ENCODE measurements at regions not wholly inside any gene's neighbourhood (a gene's known extent, or its start where the extent isn't known, plus 50 kb on each side); places are given as distances from the start of the nearest gene placed in this dataset.

- no peak for TF ChIP-seq POLR2AphosphoS5 (IDR thresholded peaks at IDR 0.05)
- TF ChIP-seq, protein P1, sequence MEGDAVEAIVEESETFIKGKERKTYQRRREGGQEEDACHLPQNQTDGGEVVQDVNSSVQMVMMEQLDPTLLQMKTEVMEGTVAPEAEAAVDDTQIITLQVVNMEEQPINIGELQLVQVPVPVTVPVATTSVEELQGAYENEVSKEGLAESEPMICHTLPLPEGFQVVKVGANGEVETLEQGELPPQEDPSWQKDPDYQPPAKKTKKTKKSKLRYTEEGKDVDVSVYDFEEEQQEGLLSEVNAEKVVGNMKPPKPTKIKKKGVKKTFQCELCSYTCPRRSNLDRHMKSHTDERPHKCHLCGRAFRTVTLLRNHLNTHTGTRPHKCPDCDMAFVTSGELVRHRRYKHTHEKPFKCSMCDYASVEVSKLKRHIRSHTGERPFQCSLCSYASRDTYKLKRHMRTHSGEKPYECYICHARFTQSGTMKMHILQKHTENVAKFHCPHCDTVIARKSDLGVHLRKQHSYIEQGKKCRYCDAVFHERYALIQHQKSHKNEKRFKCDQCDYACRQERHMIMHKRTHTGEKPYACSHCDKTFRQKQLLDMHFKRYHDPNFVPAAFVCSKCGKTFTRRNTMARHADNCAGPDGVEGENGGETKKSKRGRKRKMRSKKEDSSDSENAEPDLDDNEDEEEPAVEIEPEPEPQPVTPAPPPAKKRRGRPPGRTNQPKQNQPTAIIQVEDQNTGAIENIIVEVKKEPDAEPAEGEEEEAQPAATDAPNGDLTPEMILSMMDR (IDR thresholded peaks at IDR 0.05), result no peak
- TF ChIP-seq EP300 (IDR thresholded peaks at IDR 0.05), result no peak
- TF ChIP-seq POLR2A (IDR thresholded peaks at IDR 0.05), result no peak
- H3K4me1 ChIP-seq, result no peaks in the 10 kb centered on the region
- ATAC-seq (ENCODE audit: low FRiP score in 2 of 2), result no peak
- H3K4me3 ChIP-seq, result no peak overlapping the region
- no peaks in the 10 kb centered on the region for H3K9me3 ChIP-seq
- no peak overlapping the region for H3K27ac ChIP-seq
- no peak for DNase-seq
- H3K27me3 ChIP-seq, result no peaks in the 10 kb centered on the region
- H3K36me3 ChIP-seq, result no peaks in the 10 kb centered on the region
- WGBS, 2 donors, result 75 to 77% methylated on average over 4 of the region's 4 CpGs
Measured at GRCh38 chr18:10162340-10162739, 248.5 kb downstream of the VAPA start.

GRCh38 chr18:10164271-10165071 is 250.7 kb downstream of the VAPA start:
- no peaks in the 10 kb centered on the region for H3K9me3 ChIP-seq
- DNase-seq (no peak), ATAC-seq (ENCODE audit: low FRiP score in 2 of 2) (no peak)
- H3K4me1 ChIP-seq, result no peaks in the 10 kb centered on the region
- no peak overlapping the region for H3K4me3 ChIP-seq
- WGBS, 2 donors, result 92 to 95% methylated on average over 16 to 17 of the region's 17 CpGs
- no peak for TF ChIP-seq POLR2A (IDR thresholded peaks at IDR 0.05)
- TF ChIP-seq POLR2AphosphoS5 (IDR thresholded peaks at IDR 0.05), result no peak
- TF ChIP-seq EP300 (IDR thresholded peaks at IDR 0.05), result no peak
- TF ChIP-seq, protein P1 (IDR thresholded peaks at IDR 0.05), result no peak
- H3K27me3 ChIP-seq, result no peaks in the 10 kb centered on the region
- no peaks in the 10 kb centered on the region for H3K36me3 ChIP-seq
- H3K27ac ChIP-seq, result no peak overlapping the region

DNA sequence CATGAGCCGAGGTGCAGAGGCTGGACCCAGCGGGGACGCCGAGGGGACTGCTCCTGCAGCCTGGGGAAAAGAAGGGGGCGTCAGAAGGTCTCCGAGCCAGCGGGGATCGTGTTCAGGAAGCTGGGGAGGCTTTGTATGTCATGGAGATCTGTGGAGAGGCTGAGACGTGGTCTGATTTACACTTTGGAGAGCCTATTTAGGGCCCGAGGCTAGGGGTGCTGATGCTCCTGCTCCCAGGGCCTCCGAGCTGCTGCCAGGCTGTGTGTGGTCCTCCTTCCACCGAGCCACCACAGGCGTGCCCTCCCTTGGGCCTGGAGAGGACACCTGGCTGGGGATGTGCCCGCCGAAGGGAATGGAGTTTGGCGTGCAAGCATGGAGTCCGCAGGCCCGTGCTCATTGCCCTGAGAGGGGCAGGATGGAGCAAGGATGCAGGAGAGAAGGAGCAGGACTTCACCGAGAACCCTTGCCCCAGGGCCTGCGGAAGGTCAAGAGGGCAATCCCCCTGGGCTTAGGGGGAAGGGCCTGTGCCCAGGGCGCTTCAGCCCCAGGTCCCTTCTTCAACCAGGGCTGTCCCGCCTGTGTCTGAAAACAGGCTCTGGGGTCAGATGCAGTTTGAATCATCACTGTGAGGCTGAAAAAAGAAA is 252.5 kb downstream of the VAPA start:
- H3K36me3 ChIP-seq, result no peaks in the 10 kb centered on the region
- WGBS, 2 donors, result 95 to 96% methylated on average over 19 to 22 of the region's 22 CpGs
- H3K27me3 ChIP-seq, result no peaks in the 10 kb centered on the region
- no peak for DNase-seq
- no peak overlapping the region for H3K4me3 ChIP-seq
- H3K9me3 ChIP-seq, result no peaks in the 10 kb centered on the region
- H3K4me1 ChIP-seq, result no peaks in the 10 kb centered on the region
- TF ChIP-seq POLR2A (IDR thresholded peaks at IDR 0.05), result no peak
- ATAC-seq (ENCODE audit: low FRiP score in 2 of 2), result no peak
- H3K27ac ChIP-seq, result no peak overlapping the region

DNA sequence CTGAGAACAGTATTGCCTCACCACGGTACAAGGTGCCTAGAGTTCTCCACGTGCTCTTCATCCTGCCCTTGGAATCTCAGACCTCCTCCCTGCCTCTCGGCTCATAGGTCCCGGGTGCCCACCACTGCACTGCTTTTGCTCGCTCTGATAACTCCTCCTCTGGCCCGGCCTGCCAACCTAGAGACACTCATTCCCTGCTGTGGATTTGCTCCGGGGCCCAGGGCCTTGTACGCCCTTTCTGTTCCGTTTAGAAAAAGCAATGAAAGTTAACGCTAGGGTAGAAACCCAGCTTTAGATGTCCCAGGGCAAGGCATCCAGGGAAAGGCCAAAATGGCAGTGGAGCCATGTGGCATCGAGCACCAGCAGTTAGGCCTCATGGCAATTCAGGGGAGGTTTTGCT is 253.9 kb downstream of the VAPA start:
- Histone ChIP-seq H3K4me3 (no peak overlapping the region), H3K27ac (no peak overlapping the region), H3K9me3 (no peaks in the 10 kb centered on the region), H3K27me3 (no peaks in the 10 kb centered on the region), H3K36me3 (no peaks in the 10 kb centered on the region), H3K4me1 (no peaks in the 10 kb centered on the region)
- no peak for DNase-seq
- 94 to 96% methylated on average over 11 of the region's 11 CpGs for WGBS, 2 donors
- TF ChIP-seq POLR2AphosphoS5 (IDR thresholded peaks at IDR 0.05) (no peak), POLR2A (IDR thresholded peaks at IDR 0.05) (no peak), EP300 (IDR thresholded peaks at IDR 0.05) (no peak)
- TF ChIP-seq, protein P1 (IDR thresholded peaks at IDR 0.05), result no peak
- ATAC-seq (ENCODE audit: low FRiP score in 2 of 2), result no peak

DNA sequence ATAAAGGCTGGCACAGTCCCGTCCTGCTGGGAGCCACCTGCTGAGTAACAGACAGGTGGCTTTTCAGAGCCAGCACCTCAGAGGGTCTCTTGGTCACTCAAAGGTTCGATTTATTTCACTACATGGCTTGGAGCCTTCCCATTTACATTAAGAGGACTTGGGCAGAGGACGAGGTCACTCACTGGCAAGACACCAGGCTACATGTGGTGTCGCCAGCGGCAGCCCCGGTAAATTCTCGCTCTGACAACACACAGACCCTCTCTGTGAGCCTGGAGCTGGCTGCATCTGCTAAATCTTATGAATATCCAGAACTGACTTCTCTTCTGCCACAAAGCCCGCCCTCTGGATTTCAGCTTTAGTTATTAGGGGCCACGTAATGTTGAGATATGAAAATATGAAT is 254.7 kb downstream of the VAPA start:
- no peaks in the 10 kb centered on the region for H3K36me3 ChIP-seq
- DNase-seq (no peak), ATAC-seq (ENCODE audit: low FRiP score in 2 of 2) (no peak)
- no peaks in the 10 kb centered on the region for H3K9me3 ChIP-seq
- H3K4me3 ChIP-seq, result no peak overlapping the region
- H3K4me1 ChIP-seq, result no peaks in the 10 kb centered on the region
- H3K27me3 ChIP-seq, result no peaks in the 10 kb centered on the region
- no peak overlapping the region for H3K27ac ChIP-seq
- 90 to 93% methylated on average over 9 of the region's 9 CpGs for WGBS, 2 donors
- TF ChIP-seq POLR2A (IDR thresholded peaks at IDR 0.05), result no peak
- TF ChIP-seq, protein P1 (IDR thresholded peaks at IDR 0.05), result no peak
- no peak for TF ChIP-seq EP300 (IDR thresholded peaks at IDR 0.05)
- no peak for TF ChIP-seq POLR2AphosphoS5 (IDR thresholded peaks at IDR 0.05)
